H1 (cell line): ENCODE measurements at regions not wholly inside any gene's neighbourhood (a gene's known extent, or its start where the extent isn't known, plus 50 kb on each side); places are given as distances from the start of the nearest gene placed in this dataset.

Source experiments
- CTCF ChIP-seq, 3 experiments: IDR thresholded peaks; 1 replicate in 2 of 3; 2 replicates in 1 of 3; pipeline versions ENCODE4 v1.5.1 to v1.6.1; 2011; ENCODE audit warnings: low read length in 3 of 3, mild to moderate bottlenecking in 3 of 3, inconsistent platforms in 2 of 3, low read depth in 1 of 3, moderate library complexity in 1 of 3; ENCODE audit not compliant: insufficient read depth in 1 of 3; ENCODE audit errors: control extremely low read depth in 1 of 3
- GABPA ChIP-seq: IDR thresholded peaks from 2 replicates; pipeline ENCODE4 v1.6.1; 2011; ENCODE audit warnings: mild to moderate bottlenecking, low read length, moderate library complexity, borderline replicate concordance; ENCODE audit not compliant: insufficient read depth
- POLR2AphosphoS5 ChIP-seq: IDR thresholded peaks from 2 replicates; pipeline ENCODE4 v1.6.1; 2011; ENCODE audit warnings: low read depth, low read length
- TCF12 ChIP-seq: IDR thresholded peaks from 2 replicates; pipeline ENCODE4 v1.6.1; 2011; ENCODE audit warnings: low read depth, mild to moderate bottlenecking, low read length
- TF ChIP-seq, protein P1 (sequence below): fragments of 300-600 bp; sonication (generic); IDR thresholded peaks from 2 replicates; pipeline ENCODE4 v1.7.1; 2012; ENCODE audit warnings: low read length, moderate library complexity, mild to moderate bottlenecking, inconsistent platforms; ENCODE audit not compliant: insufficient replicate concordance

- no peak for TF ChIP-seq TCF12
- no peak for TF ChIP-seq CTCF (IDR thresholded peaks at IDR 0.05; ENCODE audit: control extremely low read depth in 1 of 3, insufficient read depth in 1 of 3, low read depth in 1 of 3, low read length in 3 of 3)
- TF ChIP-seq POLR2AphosphoS5: no peak
- TF ChIP-seq, protein P1, sequence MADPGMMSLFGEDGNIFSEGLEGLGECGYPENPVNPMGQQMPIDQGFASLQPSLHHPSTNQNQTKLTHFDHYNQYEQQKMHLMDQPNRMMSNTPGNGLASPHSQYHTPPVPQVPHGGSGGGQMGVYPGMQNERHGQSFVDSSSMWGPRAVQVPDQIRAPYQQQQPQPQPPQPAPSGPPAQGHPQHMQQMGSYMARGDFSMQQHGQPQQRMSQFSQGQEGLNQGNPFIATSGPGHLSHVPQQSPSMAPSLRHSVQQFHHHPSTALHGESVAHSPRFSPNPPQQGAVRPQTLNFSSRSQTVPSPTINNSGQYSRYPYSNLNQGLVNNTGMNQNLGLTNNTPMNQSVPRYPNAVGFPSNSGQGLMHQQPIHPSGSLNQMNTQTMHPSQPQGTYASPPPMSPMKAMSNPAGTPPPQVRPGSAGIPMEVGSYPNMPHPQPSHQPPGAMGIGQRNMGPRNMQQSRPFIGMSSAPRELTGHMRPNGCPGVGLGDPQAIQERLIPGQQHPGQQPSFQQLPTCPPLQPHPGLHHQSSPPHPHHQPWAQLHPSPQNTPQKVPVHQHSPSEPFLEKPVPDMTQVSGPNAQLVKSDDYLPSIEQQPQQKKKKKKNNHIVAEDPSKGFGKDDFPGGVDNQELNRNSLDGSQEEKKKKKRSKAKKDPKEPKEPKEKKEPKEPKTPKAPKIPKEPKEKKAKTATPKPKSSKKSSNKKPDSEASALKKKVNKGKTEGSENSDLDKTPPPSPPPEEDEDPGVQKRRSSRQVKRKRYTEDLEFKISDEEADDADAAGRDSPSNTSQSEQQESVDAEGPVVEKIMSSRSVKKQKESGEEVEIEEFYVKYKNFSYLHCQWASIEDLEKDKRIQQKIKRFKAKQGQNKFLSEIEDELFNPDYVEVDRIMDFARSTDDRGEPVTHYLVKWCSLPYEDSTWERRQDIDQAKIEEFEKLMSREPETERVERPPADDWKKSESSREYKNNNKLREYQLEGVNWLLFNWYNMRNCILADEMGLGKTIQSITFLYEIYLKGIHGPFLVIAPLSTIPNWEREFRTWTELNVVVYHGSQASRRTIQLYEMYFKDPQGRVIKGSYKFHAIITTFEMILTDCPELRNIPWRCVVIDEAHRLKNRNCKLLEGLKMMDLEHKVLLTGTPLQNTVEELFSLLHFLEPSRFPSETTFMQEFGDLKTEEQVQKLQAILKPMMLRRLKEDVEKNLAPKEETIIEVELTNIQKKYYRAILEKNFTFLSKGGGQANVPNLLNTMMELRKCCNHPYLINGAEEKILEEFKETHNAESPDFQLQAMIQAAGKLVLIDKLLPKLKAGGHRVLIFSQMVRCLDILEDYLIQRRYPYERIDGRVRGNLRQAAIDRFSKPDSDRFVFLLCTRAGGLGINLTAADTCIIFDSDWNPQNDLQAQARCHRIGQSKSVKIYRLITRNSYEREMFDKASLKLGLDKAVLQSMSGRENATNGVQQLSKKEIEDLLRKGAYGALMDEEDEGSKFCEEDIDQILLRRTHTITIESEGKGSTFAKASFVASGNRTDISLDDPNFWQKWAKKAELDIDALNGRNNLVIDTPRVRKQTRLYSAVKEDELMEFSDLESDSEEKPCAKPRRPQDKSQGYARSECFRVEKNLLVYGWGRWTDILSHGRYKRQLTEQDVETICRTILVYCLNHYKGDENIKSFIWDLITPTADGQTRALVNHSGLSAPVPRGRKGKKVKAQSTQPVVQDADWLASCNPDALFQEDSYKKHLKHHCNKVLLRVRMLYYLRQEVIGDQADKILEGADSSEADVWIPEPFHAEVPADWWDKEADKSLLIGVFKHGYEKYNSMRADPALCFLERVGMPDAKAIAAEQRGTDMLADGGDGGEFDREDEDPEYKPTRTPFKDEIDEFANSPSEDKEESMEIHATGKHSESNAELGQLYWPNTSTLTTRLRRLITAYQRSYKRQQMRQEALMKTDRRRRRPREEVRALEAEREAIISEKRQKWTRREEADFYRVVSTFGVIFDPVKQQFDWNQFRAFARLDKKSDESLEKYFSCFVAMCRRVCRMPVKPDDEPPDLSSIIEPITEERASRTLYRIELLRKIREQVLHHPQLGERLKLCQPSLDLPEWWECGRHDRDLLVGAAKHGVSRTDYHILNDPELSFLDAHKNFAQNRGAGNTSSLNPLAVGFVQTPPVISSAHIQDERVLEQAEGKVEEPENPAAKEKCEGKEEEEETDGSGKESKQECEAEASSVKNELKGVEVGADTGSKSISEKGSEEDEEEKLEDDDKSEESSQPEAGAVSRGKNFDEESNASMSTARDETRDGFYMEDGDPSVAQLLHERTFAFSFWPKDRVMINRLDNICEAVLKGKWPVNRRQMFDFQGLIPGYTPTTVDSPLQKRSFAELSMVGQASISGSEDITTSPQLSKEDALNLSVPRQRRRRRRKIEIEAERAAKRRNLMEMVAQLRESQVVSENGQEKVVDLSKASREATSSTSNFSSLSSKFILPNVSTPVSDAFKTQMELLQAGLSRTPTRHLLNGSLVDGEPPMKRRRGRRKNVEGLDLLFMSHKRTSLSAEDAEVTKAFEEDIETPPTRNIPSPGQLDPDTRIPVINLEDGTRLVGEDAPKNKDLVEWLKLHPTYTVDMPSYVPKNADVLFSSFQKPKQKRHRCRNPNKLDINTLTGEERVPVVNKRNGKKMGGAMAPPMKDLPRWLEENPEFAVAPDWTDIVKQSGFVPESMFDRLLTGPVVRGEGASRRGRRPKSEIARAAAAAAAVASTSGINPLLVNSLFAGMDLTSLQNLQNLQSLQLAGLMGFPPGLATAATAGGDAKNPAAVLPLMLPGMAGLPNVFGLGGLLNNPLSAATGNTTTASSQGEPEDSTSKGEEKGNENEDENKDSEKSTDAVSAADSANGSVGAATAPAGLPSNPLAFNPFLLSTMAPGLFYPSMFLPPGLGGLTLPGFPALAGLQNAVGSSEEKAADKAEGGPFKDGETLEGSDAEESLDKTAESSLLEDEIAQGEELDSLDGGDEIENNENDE: no peak
- TF ChIP-seq GABPA: no peak
Measured at GRCh38 chr1:4149831-4150230, 249.8 kb upstream of the C1orf174 start (continued).
